ENCODE measurements at regions not wholly inside any gene's neighbourhood (a gene's known extent, or its start where the extent isn't known, plus 50 kb on each side); places are given as distances from the start of the nearest gene placed in this dataset.

- intact Hi-C loops (cut with micrococcal nuclease) = no loop called here
- ChIA-PET POLR2A (no interaction called here), CTCF (no interaction called here)
- no peaks in the 10 kb centered on the region for H3K4me1 Mint-ChIP-seq (ENCODE audit: low read depth)
- no peaks in the 10 kb centered on the region for H3K36me3 Mint-ChIP-seq (ENCODE audit: low read depth)
- ATAC-seq (no peak), DNase-seq (no peak)
- no peaks in the 10 kb centered on the region for H3K9me3 Mint-ChIP-seq
- no peak for TF ChIP-seq CTCF (IDR thresholded peaks at IDR 0.05)
- no peak overlapping the region for H3K4me3 Mint-ChIP-seq
- no peak overlapping the region for H3K27ac Mint-ChIP-seq
- peaks cover 6% of the 10 kb centered on the region for H3K27me3 Mint-ChIP-seq
Measured at GRCh38 chr6:167208819-167209576, 51.2 kb upstream of the GPR31 start.

GRCh38 chr6:167209577-167209975, 51.8 kb upstream of the GPR31 start:
- peaks cover 6% of the 10 kb centered on the region for H3K27me3 Mint-ChIP-seq

GRCh38 chr6:167210375-167211294, 52.9 kb upstream of the GPR31 start:
- no peaks in the 10 kb centered on the region for H3K4me1 Mint-ChIP-seq (ENCODE audit: low read depth)
- TF ChIP-seq CTCF (IDR thresholded peaks at IDR 0.05) = no peak
- H3K27ac Mint-ChIP-seq = no peak overlapping the region
- H3K9me3 Mint-ChIP-seq = no peaks in the 10 kb centered on the region
- no peak for DNase-seq
- CTCF ChIA-PET = no interaction called here
- POLR2A ChIA-PET = no interaction called here
- intact Hi-C loops (cut with micrococcal nuclease) = no loop called here
- peaks cover 6% of the 10 kb centered on the region for H3K27me3 Mint-ChIP-seq
- no peak for ATAC-seq
- no peaks in the 10 kb centered on the region for H3K36me3 Mint-ChIP-seq (ENCODE audit: low read depth)
- H3K4me3 Mint-ChIP-seq = no peak overlapping the region

More at GRCh38 chr6:167209577-167209975, 51.8 kb upstream of the GPR31 start:
- ChIA-PET CTCF (no interaction called here), POLR2A (no interaction called here)
- Mint-ChIP-seq H3K9me3 (no peaks in the 10 kb centered on the region), H3K36me3 (ENCODE audit: low read depth) (no peaks in the 10 kb centered on the region), H3K4me3 (no peak overlapping the region), H3K4me1 (ENCODE audit: low read depth) (no peaks in the 10 kb centered on the region), H3K27ac (no peak overlapping the region)
- ATAC-seq (no peak), DNase-seq (no peak)
- TF ChIP-seq CTCF (IDR thresholded peaks at IDR 0.05) = no peak
- intact Hi-C loops (cut with micrococcal nuclease) = no loop called here

DNA sequence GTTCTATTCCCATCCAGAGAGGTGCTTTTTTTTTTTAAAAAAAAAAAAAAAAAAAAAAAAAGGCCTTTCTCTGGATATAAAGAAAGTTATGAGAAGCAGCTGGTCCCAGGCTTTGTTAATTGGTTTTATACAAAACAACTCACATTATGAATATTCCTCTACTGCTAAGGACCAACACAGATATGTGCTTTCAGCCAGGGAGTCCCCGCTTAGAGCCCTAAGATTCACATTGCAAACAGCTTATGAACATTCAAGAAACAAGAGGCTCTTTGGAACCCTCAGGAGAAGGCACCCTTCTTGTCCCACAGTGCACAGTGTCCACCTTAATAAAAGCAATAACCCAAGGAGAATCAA, 53.5 kb upstream of the GPR31 start:
- ATAC-seq (no peak), DNase-seq (no peak)
- TF ChIP-seq CTCF (IDR thresholded peaks at IDR 0.05) = no peak
- H3K9me3 Mint-ChIP-seq = no peaks in the 10 kb centered on the region
- H3K36me3 Mint-ChIP-seq (ENCODE audit: low read depth) = no peaks in the 10 kb centered on the region
- ChIA-PET POLR2A (no interaction called here), CTCF (no interaction called here)
- intact Hi-C loops (cut with micrococcal nuclease) = no loop called here
- H3K27ac Mint-ChIP-seq = no peak overlapping the region
- peaks cover 5% of the 10 kb centered on the region for H3K27me3 Mint-ChIP-seq
- H3K4me1 Mint-ChIP-seq (ENCODE audit: low read depth) = no peaks in the 10 kb centered on the region
- no peak overlapping the region for H3K4me3 Mint-ChIP-seq

Measured in activated CD8-positive, alpha-beta T cell treated with anti-CD3 and anti-CD28 coated beads for 36 hours (primary cell).